Prostate gland (tissue), 2 donors: ENCODE measurements at regions not wholly inside any gene's neighbourhood (a gene's known extent, or its start where the extent isn't known, plus 50 kb on each side); places are given as distances from the start of the nearest gene placed in this dataset.

ENCODE experiments used
- POLR2A ChIP-seq: fragments of 450-650 bp; IDR thresholded peaks from one replicate; pipeline ENCODE4 v1.6.1; 2016; ENCODE audit warnings: antibody characterized with exemption, mild to moderate bottlenecking
- TF ChIP-seq, protein P1 (sequence below), 4 experiments: fragments of 200-600 bp in 2 of 4; fragments of 450-650 bp in 2 of 4; sonication (generic) in 2 of 4; IDR thresholded peaks; 1 replicate in 3 of 4; 2 replicates in 1 of 4; pipeline ENCODE4 v1.5.1; 2016 to 2019; ENCODE audit warnings: antibody characterized with exemption in 4 of 4, mild to moderate bottlenecking in 2 of 4, moderate library complexity in 2 of 4

DNA sequence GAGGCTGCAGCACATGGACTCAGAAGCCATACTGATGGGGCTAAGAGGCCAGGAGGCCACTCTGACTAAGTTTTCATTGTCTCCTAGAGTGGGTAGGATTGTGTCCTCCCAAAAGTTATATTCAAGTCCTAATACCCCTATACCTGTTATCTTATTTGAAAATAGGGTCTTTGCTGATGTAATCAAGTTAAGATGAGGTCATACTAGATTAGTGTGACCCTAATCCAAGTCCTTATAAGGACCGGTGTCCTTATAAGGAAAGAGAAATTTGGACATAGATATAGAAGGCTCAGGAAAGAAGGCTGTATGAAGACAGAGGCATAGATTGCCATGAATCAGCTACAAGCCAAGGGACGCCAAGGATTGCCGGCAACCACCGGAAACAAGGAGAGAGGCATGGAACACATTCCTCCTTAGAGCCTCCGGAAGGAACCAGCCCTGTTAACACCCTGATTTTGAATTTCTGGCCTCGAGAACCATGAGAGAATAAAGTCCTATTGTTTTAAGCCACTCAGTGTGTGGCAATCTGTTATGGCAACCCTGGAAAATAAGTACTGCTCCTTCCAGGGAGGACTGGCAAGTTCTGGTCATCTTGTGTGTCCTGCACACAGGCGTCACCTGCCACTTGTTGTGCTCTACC is 157.0 kb downstream of the EMX2 start:
- TF ChIP-seq POLR2A = no peak
- TF ChIP-seq, protein P1, sequence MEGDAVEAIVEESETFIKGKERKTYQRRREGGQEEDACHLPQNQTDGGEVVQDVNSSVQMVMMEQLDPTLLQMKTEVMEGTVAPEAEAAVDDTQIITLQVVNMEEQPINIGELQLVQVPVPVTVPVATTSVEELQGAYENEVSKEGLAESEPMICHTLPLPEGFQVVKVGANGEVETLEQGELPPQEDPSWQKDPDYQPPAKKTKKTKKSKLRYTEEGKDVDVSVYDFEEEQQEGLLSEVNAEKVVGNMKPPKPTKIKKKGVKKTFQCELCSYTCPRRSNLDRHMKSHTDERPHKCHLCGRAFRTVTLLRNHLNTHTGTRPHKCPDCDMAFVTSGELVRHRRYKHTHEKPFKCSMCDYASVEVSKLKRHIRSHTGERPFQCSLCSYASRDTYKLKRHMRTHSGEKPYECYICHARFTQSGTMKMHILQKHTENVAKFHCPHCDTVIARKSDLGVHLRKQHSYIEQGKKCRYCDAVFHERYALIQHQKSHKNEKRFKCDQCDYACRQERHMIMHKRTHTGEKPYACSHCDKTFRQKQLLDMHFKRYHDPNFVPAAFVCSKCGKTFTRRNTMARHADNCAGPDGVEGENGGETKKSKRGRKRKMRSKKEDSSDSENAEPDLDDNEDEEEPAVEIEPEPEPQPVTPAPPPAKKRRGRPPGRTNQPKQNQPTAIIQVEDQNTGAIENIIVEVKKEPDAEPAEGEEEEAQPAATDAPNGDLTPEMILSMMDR (IDR thresholded peaks at IDR 0.05) = no peak
